Bronchial epithelial cell (primary cell): ENCODE measurements at regions not wholly inside any gene's neighbourhood (a gene's known extent, or its start where the extent isn't known, plus 50 kb on each side); places are given as distances from the start of the nearest gene placed in this dataset.

Experiments used
- DNase-seq: peaks from one replicate; pipeline ENCODE4 v3.0.0-alpha.2; 2010; ENCODE audit warnings: low read depth
- FAIRE-seq: peaks from 2 replicates; lab custom pipeline; 2011; peaks lifted over from hg19 to GRCh38; lab: Jason Lieb, UNC
- H3K27me3 ChIP-seq: 2 replicates; pipeline ENCODE4 v1.5.1; 2011; ENCODE audit warnings: low read length; ENCODE audit not compliant: control insufficient read depth, insufficient read depth
- H3K36me3 ChIP-seq: 2 replicates; pipeline ENCODE4 v1.5.1; 2011; ENCODE audit warnings: low read length; ENCODE audit not compliant: control insufficient read depth, insufficient read depth
- H3K4me3 ChIP-seq: 2 replicates; pipeline ENCODE4 v1.5.1; 2011; ENCODE audit warnings: mild to moderate bottlenecking, low read depth, low read length, control low read depth
- TF ChIP-seq, protein P1 (sequence below): IDR thresholded peaks from 2 replicates; pipeline ENCODE4 v1.5.1; 2011; ENCODE audit warnings: mild to moderate bottlenecking, moderate library complexity, low read length, control low read depth, inconsistent platforms; ENCODE audit not compliant: insufficient read depth, severe bottlenecking

- FAIRE-seq: no peak
Observed at GRCh38 chr22:32306561-32306960, 51.1 kb upstream of the RFPL3 start.

DNA sequence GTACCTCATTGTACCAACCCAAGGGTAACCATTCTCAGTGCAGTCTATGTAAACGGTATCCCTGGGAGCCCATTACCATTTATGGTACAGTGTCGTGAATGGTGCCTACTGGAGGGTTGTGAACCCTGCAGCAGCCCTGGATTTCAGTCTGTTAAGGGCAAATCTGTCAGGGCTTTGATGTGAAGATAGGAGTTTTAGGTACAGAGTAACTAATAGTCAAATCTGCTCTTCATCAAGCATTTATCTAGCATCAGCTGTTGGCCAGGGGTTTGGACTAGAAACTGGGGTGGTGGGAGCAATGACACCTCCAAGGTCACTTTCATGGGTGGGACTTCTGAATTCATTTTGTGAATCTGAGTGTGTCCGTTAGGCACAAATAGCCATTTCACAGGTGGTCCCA lies 50.6 kb upstream of the RFPL3 start:
- no peaks in the 10 kb centered on the region for H3K36me3 ChIP-seq
- TF ChIP-seq, protein P1, sequence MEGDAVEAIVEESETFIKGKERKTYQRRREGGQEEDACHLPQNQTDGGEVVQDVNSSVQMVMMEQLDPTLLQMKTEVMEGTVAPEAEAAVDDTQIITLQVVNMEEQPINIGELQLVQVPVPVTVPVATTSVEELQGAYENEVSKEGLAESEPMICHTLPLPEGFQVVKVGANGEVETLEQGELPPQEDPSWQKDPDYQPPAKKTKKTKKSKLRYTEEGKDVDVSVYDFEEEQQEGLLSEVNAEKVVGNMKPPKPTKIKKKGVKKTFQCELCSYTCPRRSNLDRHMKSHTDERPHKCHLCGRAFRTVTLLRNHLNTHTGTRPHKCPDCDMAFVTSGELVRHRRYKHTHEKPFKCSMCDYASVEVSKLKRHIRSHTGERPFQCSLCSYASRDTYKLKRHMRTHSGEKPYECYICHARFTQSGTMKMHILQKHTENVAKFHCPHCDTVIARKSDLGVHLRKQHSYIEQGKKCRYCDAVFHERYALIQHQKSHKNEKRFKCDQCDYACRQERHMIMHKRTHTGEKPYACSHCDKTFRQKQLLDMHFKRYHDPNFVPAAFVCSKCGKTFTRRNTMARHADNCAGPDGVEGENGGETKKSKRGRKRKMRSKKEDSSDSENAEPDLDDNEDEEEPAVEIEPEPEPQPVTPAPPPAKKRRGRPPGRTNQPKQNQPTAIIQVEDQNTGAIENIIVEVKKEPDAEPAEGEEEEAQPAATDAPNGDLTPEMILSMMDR: no peak
- no peaks in the 10 kb centered on the region for H3K27me3 ChIP-seq
- DNase-seq (no peak), FAIRE-seq (no peak)
- H3K4me3 ChIP-seq: no peak overlapping the region

More at GRCh38 chr22:32306561-32306960, 51.1 kb upstream of the RFPL3 start:
- H3K4me3 ChIP-seq: no peak overlapping the region
- no peaks in the 10 kb centered on the region for H3K27me3 ChIP-seq
- H3K36me3 ChIP-seq: no peaks in the 10 kb centered on the region
- no peak for DNase-seq
- TF ChIP-seq, protein P1: no peak

GRCh38 chr22:32307617-32308016 lies 50.0 kb upstream of the RFPL3 start:
- H3K36me3 ChIP-seq: no peaks in the 10 kb centered on the region
- no peak for DNase-seq
- TF ChIP-seq, protein P1: no peak
- no peaks in the 10 kb centered on the region for H3K27me3 ChIP-seq
- H3K4me3 ChIP-seq: no peak overlapping the region
- peak; percentile 75 for FAIRE-seq
